ENCODE measurements at regions not wholly inside any gene's neighbourhood (a gene's known extent, or its start where the extent isn't known, plus 50 kb on each side); places are given as distances from the start of the nearest gene placed in this dataset.

DNA sequence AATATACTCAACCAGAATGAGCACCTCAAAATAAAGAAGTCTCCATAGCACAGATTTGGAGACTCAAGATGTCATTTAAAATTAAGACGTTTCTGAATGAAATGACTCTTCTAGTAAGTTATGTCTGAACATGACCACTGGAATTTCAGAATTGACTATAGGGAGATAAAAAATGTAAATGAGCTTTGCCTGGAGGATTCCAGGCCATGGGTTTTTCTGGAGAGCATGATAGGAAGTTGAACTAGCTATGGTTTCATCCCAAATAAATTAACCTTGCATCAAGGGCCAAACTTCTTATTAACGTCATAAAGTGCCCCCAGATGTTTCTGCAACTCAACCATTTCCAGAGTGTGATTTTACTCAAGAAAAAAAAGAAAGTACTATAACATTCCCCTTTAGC is 222.6 kb upstream of the NR2F2 start:
- Histone ChIP-seq H3K4me1 (ENCODE audit: low read length) (no peaks in the 10 kb centered on the region), H3K27me3 (ENCODE audit: low read depth, low read length) (no peaks in the 10 kb centered on the region), H3K4me2 (ENCODE audit: low read length) (no peak overlapping the region), H3K9ac (ENCODE audit: low read length) (no peak overlapping the region), H4K20me1 (ENCODE audit: insufficient read depth, low read length) (no peaks in the 10 kb centered on the region), H3K36me3 (replicated peaks; ENCODE audit: low read depth, low read length) (no peaks in the 10 kb centered on the region), H2AFZ (ENCODE audit: low read depth, low read length) (no peak overlapping the region), H3K27ac (ENCODE audit: low read length) (no peak overlapping the region), H3K9me3 (ENCODE audit: insufficient read depth, low read length) (no peaks in the 10 kb centered on the region), H3K79me2 (ENCODE audit: low read length) (no peaks in the 10 kb centered on the region), H3K4me3 (ENCODE audit: low read length) (no peak overlapping the region)
- no peak for TF ChIP-seq EZH2phosphoT487 (IDR thresholded peaks at IDR 0.05; ENCODE audit: low read depth)

- no peaks in the 10 kb centered on the region for H3K9me3 ChIP-seq (ENCODE audit: insufficient read depth, low read length)
- H4K20me1 ChIP-seq (ENCODE audit: insufficient read depth, low read length): no peaks in the 10 kb centered on the region
- H3K4me3 ChIP-seq (ENCODE audit: low read length): no peak overlapping the region
- H3K27me3 ChIP-seq (ENCODE audit: low read depth, low read length): no peaks in the 10 kb centered on the region
- no peak overlapping the region for H2AFZ ChIP-seq (ENCODE audit: low read depth, low read length)
- no peaks in the 10 kb centered on the region for H3K79me2 ChIP-seq (ENCODE audit: low read length)
- no peaks in the 10 kb centered on the region for H3K4me1 ChIP-seq (ENCODE audit: low read length)
- no peaks in the 10 kb centered on the region for H3K36me3 ChIP-seq (replicated peaks; ENCODE audit: low read depth, low read length)
- no peak overlapping the region for H3K4me2 ChIP-seq (ENCODE audit: low read length)
- no peak overlapping the region for H3K27ac ChIP-seq (ENCODE audit: low read length)
- no peak overlapping the region for H3K9ac ChIP-seq (ENCODE audit: low read length)
- TF ChIP-seq EZH2phosphoT487 (IDR thresholded peaks at IDR 0.05; ENCODE audit: low read depth) (no peak), CTCF (IDR thresholded peaks at IDR 0.05; ENCODE audit: low read depth, low read length) (no peak)
Observed at GRCh38 chr15:96108405-96108804, 222.1 kb upstream of the NR2F2 start.

- no peak overlapping the region for H3K27ac ChIP-seq (ENCODE audit: low read length)
- no peaks in the 10 kb centered on the region for H3K36me3 ChIP-seq (replicated peaks; ENCODE audit: low read depth, low read length)
- H3K27me3 ChIP-seq (ENCODE audit: low read depth, low read length): no peaks in the 10 kb centered on the region
- H3K9ac ChIP-seq (ENCODE audit: low read length): no peak overlapping the region
- H3K4me1 ChIP-seq (ENCODE audit: low read length): no peaks in the 10 kb centered on the region
- H3K4me3 ChIP-seq (ENCODE audit: low read length): no peak overlapping the region
- no peaks in the 10 kb centered on the region for H3K9me3 ChIP-seq (ENCODE audit: insufficient read depth, low read length)
- no peaks in the 10 kb centered on the region for H4K20me1 ChIP-seq (ENCODE audit: insufficient read depth, low read length)
- TF ChIP-seq CTCF (IDR thresholded peaks at IDR 0.05; ENCODE audit: low read depth, low read length): no peak
- no peak for TF ChIP-seq EZH2phosphoT487 (IDR thresholded peaks at IDR 0.05; ENCODE audit: low read depth)
- H2AFZ ChIP-seq (ENCODE audit: low read depth, low read length): no peak overlapping the region
- H3K4me2 ChIP-seq (ENCODE audit: low read length): no peak overlapping the region
- no peaks in the 10 kb centered on the region for H3K79me2 ChIP-seq (ENCODE audit: low read length)
Observed at GRCh38 chr15:96109820-96110219, 220.7 kb upstream of the NR2F2 start.

DNA sequence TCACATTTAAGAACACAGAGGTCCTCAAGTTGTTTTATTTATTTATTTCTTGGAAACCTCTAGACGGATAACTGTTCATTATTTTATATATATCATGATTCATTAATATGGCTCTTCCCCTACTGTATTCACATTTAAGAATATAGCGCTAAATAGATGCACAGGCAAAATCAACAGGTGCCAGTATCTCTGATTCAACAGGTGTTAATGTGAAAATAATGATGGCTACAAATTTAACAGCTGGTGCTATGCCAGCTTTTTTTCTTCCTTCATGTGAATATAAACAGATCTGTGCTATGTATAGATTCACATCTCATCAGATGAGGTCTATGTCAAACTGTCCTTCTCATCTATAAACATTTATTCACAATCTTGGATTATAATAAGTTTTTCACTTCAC is 218.5 kb upstream of the NR2F2 start:
- Histone ChIP-seq H3K36me3 (replicated peaks; ENCODE audit: low read depth, low read length) (no peaks in the 10 kb centered on the region), H3K27me3 (ENCODE audit: low read depth, low read length) (no peaks in the 10 kb centered on the region), H3K4me2 (ENCODE audit: low read length) (no peak overlapping the region), H3K79me2 (ENCODE audit: low read length) (no peaks in the 10 kb centered on the region), H3K27ac (ENCODE audit: low read length) (no peak overlapping the region), H3K9ac (ENCODE audit: low read length) (no peak overlapping the region), H2AFZ (ENCODE audit: low read depth, low read length) (no peak overlapping the region), H3K4me3 (ENCODE audit: low read length) (no peak overlapping the region), H3K4me1 (ENCODE audit: low read length) (no peaks in the 10 kb centered on the region), H4K20me1 (ENCODE audit: insufficient read depth, low read length) (no peaks in the 10 kb centered on the region), H3K9me3 (ENCODE audit: insufficient read depth, low read length) (no peaks in the 10 kb centered on the region)
- no peak for TF ChIP-seq EZH2phosphoT487 (IDR thresholded peaks at IDR 0.05; ENCODE audit: low read depth)
- no peak for TF ChIP-seq CTCF (IDR thresholded peaks at IDR 0.05; ENCODE audit: low read depth, low read length)

- no peak overlapping the region for H3K9ac ChIP-seq (ENCODE audit: low read length)
- no peaks in the 10 kb centered on the region for H3K9me3 ChIP-seq (ENCODE audit: insufficient read depth, low read length)
- no peaks in the 10 kb centered on the region for H4K20me1 ChIP-seq (ENCODE audit: insufficient read depth, low read length)
- no peak overlapping the region for H3K4me3 ChIP-seq (ENCODE audit: low read length)
- H3K27ac ChIP-seq (ENCODE audit: low read length): no peak overlapping the region
- H3K27me3 ChIP-seq (ENCODE audit: low read depth, low read length): no peaks in the 10 kb centered on the region
- no peaks in the 10 kb centered on the region for H3K36me3 ChIP-seq (replicated peaks; ENCODE audit: low read depth, low read length)
- no peak overlapping the region for H2AFZ ChIP-seq (ENCODE audit: low read depth, low read length)
- H3K79me2 ChIP-seq (ENCODE audit: low read length): no peaks in the 10 kb centered on the region
- no peaks in the 10 kb centered on the region for H3K4me1 ChIP-seq (ENCODE audit: low read length)
- TF ChIP-seq EZH2phosphoT487 (IDR thresholded peaks at IDR 0.05; ENCODE audit: low read depth) (no peak), CTCF (IDR thresholded peaks at IDR 0.05; ENCODE audit: low read depth, low read length) (no peak)
- no peak overlapping the region for H3K4me2 ChIP-seq (ENCODE audit: low read length)
Observed at GRCh38 chr15:96115642-96116041, 214.9 kb upstream of the NR2F2 start.

Measured in OCI-LY3 (cell line).